GM06990 (cell line): ENCODE measurements at regions not wholly inside any gene's neighbourhood (a gene's known extent, or its start where the extent isn't known, plus 50 kb on each side); places are given as distances from the start of the nearest gene placed in this dataset.

Experiments
- DNase-seq: peaks from one replicate; pipeline ENCODE4 v3.0.0-alpha.2; 2011; ENCODE audit not compliant: insufficient read length; ENCODE audit errors: extremely low read depth
- H3K27me3 ChIP-seq: replicated peaks from 2 replicates; pipeline ENCODE4 v1.6.0; 2011; ENCODE audit warnings: low read length; ENCODE audit not compliant: control insufficient read depth, insufficient read depth
- H3K36me3 ChIP-seq: 2 replicates; pipeline ENCODE4 v1.5.1; 2011; ENCODE audit warnings: low read length; ENCODE audit not compliant: control insufficient read depth, insufficient read depth
- H3K4me3 ChIP-seq: replicated peaks from 2 replicates; pipeline ENCODE4 v1.5.1; 2011; ENCODE audit warnings: low read depth, mild to moderate bottlenecking, control low read depth, low read length
- CTCF ChIP-seq: IDR thresholded peaks from 2 replicates; pipeline ENCODE4 v1.5.1; 2011; ENCODE audit warnings: low read length, control low read depth, mild to moderate bottlenecking, inconsistent platforms; ENCODE audit not compliant: insufficient read depth, poor library complexity, severe bottlenecking

- Histone ChIP-seq H3K4me3 (no peak overlapping the region), H3K27me3 (no peaks in the 10 kb centered on the region), H3K36me3 (no peaks in the 10 kb centered on the region)
- DNase-seq = no peak
- TF ChIP-seq CTCF = no peak
Observed at GRCh38 chrX:13897566-13897965, 80.7 kb upstream of the GPM6B start.

GRCh38 chrX:13894888-13895565 is 78.1 kb upstream of the GPM6B start:
- Histone ChIP-seq H3K4me3 (no peak overlapping the region), H3K27me3 (no peaks in the 10 kb centered on the region), H3K36me3 (no peaks in the 10 kb centered on the region)
- no peak for DNase-seq
- TF ChIP-seq CTCF = no peak

- H3K36me3 ChIP-seq = no peaks in the 10 kb centered on the region
- no peak for TF ChIP-seq CTCF
- no peaks in the 10 kb centered on the region for H3K27me3 ChIP-seq
- no peak overlapping the region for H3K4me3 ChIP-seq
- no peak for DNase-seq
Observed at GRCh38 chrX:13893826-13894225, 76.9 kb upstream of the GPM6B start.

DNA sequence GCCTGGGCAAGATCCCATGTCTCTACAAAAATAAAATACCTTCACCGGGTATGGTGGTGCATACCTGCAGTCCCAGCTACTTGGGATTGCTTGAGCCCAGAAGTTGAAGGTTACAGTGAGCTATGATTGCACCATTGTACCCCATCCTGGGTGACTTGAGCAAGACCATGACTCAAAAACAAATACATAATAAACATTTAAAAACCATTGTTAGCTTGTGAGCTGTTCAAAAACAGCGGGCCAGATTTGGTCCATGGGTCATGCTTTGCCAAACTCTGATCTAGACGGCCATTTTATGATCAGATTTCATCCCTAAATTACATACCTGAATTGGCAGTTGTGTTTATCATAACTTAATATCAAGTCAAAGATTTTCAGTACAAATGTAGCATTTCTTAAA is 76.0 kb upstream of the GPM6B start:
- Histone ChIP-seq H3K27me3 (no peaks in the 10 kb centered on the region), H3K36me3 (no peaks in the 10 kb centered on the region), H3K4me3 (no peak overlapping the region)
- DNase-seq = no peak
- no peak for TF ChIP-seq CTCF

- Histone ChIP-seq H3K36me3 (no peaks in the 10 kb centered on the region), H3K4me3 (no peak overlapping the region), H3K27me3 (no peaks in the 10 kb centered on the region)
- no peak for TF ChIP-seq CTCF
- DNase-seq = no peak
Observed at GRCh38 chrX:13891377-13892140, 74.7 kb upstream of the GPM6B start.
